Peyer's patch (tissue), 4 donors: ENCODE measurements at regions not wholly inside any gene's neighbourhood (a gene's known extent, or its start where the extent isn't known, plus 50 kb on each side); places are given as distances from the start of the nearest gene placed in this dataset.

Experiments
- DNase-seq, 3 donors: peaks; one replicate each; pipeline ENCODE4 v3.0.0-alpha.2; 2017 to 2019
- H3K27ac ChIP-seq, 4 donors: fragments of 200-600 bp; sonication (generic); one replicate each; pipeline ENCODE4 v1.5.1; 2016 to 2019
- H3K27me3 ChIP-seq, 2 donors: fragments of 200-600 bp; sonication (generic); one replicate each; pipeline ENCODE4 v1.5.1; 2019
- H3K36me3 ChIP-seq, 3 donors: fragments of 200-600 bp; sonication (generic); one replicate each; pipeline ENCODE4 v1.5.1; 2016 to 2019
- H3K4me1 ChIP-seq, 4 donors: fragments of 200-600 bp; sonication (generic); one replicate each; pipeline ENCODE4 v1.5.1; 2016 to 2019
- H3K4me3 ChIP-seq, 4 donors: fragments of 200-600 bp; sonication (generic); 1 replicate in 3 of 4; 2 replicates in 1 of 4; pipeline ENCODE4 v1.5.1; 2016 to 2019; ENCODE audit warnings: mild to moderate bottlenecking in 1 of 4
- H3K9me3 ChIP-seq, 4 donors: fragments of 200-600 bp; sonication (generic); one replicate each; pipeline ENCODE4 v1.5.1; 2016 to 2019; ENCODE audit warnings: mild to moderate bottlenecking in 1 of 4
- POLR2A ChIP-seq, 2 donors: fragments of 450-650 bp; IDR thresholded peaks; one replicate each; pipeline ENCODE4 v1.5.1; 2017; ENCODE audit warnings: antibody characterized with exemption in 2 of 2, mild to moderate bottlenecking in 2 of 2, moderate library complexity in 2 of 2
- TF ChIP-seq, protein P1 (sequence below), 6 experiments: fragments of 450-650 bp in 4 of 6; fragments of 200-600 bp in 2 of 6; sonication (generic) in 1 of 6; IDR thresholded peaks; one replicate each; pipeline ENCODE4 v1.5.1; 2017 to 2019; ENCODE audit warnings: antibody characterized with exemption in 6 of 6, mild to moderate bottlenecking in 3 of 6, moderate library complexity in 1 of 6

DNA sequence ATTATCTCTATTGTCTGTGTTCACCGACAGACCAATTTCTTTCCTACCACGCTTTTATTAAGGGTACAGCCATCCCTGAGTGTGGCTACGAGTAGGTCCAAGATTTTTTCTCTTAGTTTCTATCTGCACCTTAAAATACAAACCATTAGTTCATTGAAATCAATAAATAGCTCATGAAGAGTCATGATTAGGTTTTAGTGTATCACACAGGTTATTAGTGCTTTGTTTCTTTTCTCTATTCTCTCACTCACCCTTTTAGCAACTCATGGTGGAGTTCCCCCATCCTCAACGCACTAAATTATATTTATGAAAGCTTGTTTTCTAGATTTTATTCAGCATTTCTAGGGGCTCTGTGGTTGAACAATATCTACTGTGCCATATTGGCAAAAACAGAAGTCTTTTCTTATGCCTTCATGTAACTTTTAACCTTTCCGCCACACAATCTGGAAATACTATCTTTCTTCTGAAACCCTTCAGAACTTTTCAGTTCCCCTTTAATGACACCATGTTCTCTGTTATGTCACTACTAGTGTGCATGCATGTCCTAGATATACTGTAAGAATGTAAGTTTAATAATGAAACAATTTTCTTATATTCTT is 128.2 kb upstream of the LAMA2 start:
- TF ChIP-seq, protein P1, sequence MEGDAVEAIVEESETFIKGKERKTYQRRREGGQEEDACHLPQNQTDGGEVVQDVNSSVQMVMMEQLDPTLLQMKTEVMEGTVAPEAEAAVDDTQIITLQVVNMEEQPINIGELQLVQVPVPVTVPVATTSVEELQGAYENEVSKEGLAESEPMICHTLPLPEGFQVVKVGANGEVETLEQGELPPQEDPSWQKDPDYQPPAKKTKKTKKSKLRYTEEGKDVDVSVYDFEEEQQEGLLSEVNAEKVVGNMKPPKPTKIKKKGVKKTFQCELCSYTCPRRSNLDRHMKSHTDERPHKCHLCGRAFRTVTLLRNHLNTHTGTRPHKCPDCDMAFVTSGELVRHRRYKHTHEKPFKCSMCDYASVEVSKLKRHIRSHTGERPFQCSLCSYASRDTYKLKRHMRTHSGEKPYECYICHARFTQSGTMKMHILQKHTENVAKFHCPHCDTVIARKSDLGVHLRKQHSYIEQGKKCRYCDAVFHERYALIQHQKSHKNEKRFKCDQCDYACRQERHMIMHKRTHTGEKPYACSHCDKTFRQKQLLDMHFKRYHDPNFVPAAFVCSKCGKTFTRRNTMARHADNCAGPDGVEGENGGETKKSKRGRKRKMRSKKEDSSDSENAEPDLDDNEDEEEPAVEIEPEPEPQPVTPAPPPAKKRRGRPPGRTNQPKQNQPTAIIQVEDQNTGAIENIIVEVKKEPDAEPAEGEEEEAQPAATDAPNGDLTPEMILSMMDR (IDR thresholded peaks at IDR 0.05) = no peak
- no peak for TF ChIP-seq POLR2A (IDR thresholded peaks at IDR 0.05)
- H3K27ac ChIP-seq = no peak overlapping the region
- H3K9me3 ChIP-seq = no peaks in the 10 kb centered on the region
- H3K4me3 ChIP-seq = no peak overlapping the region
- H3K27me3 ChIP-seq = no peaks in the 10 kb centered on the region
- no peak for DNase-seq
- H3K4me1 ChIP-seq = no peaks in the 10 kb centered on the region
- no peaks in the 10 kb centered on the region for H3K36me3 ChIP-seq

DNA sequence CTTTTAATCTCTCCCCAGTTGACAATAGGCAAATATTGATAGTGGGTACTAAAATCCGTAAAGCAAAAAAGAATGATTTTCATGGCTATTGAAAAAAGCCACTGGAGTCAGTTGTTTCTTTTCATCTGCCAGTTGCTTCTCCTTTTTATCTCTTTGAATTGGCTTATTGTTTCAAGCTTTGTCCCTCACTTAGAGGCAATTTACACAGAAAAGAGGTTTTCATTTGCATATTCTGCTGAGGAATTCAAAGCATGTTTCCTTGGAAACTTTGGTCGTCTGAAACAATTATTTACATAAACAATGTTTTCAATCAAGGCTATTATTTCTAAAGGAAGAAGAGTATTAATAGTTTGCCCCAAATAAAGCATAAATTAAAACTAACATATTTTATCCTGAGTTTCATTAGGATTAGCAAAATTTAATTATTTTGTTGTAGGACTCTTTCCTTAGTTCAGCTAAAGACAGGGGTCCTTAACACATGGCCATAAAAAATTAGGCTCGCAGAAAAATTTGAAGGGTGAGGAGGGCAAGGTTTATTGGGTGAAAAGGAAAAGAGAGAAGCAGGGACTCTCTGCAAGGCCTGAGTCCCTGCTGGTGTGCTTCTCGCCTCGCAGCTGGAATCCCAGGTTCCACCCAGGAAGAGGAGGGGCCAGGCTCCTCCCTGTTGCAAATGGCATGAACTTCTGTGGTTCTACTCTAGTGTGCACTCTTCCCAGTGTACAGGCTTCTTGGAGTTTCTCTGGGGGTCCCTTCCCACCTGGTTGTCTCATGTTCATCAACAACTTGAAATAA is 138.8 kb upstream of the LAMA2 start:
- TF ChIP-seq, protein P1 (IDR thresholded peaks at IDR 0.05) = no peak
- no peak for TF ChIP-seq POLR2A (IDR thresholded peaks at IDR 0.05)
- DNase-seq = no peak
- H3K27ac ChIP-seq = no peak overlapping the region
- no peaks in the 10 kb centered on the region for H3K4me1 ChIP-seq
- no peaks in the 10 kb centered on the region for H3K27me3 ChIP-seq
- no peaks in the 10 kb centered on the region for H3K36me3 ChIP-seq
- H3K9me3 ChIP-seq = no peaks in the 10 kb centered on the region
- no peak overlapping the region for H3K4me3 ChIP-seq

DNA sequence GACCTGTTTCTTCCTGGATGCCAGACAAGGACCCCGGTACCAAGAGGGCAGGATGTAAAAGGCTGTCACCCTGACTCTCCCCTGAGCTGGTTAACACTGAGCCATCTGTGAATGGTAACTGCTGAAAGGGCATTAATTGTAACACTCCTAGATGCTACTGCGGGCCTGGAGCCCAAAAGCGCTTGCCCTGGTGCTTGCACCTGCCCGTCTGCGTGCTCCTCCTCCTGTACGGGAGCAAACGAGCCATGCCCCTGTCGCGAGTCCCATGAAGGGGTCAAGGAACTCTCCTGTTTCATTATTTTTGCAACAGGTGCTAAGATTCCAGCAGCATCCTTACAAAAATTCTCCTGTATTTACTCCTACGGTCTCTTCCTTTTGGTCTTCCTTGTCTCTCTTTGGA is 140.0 kb upstream of the LAMA2 start:
- Histone ChIP-seq H3K36me3 (no peaks in the 10 kb centered on the region), H3K4me3 (no peak overlapping the region), H3K27ac (no peak overlapping the region), H3K27me3 (no peaks in the 10 kb centered on the region), H3K4me1 (no peaks in the 10 kb centered on the region), H3K9me3 (no peaks in the 10 kb centered on the region)
- DNase-seq = no peak
- TF ChIP-seq, protein P1 (IDR thresholded peaks at IDR 0.05) = no peak
- TF ChIP-seq POLR2A (IDR thresholded peaks at IDR 0.05) = no peak

DNA sequence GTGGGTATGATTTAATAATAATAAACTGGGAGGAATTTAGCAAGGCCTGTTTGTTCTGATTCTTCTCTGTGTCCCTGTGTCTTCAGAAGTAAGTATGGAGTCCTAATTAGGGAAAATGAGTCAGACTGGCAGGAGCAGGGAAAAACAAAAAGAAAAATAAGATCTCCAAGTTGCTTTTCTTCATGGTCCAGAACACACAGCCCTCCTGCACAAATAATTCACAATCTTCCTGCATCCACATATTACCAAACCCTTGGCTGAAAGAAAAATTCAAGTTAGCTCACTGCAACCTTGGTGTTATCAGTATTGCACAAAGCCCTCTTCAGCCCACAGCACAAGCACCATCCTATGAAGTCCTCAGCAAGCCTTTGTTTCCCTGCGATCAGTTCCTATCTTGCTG is 142.0 kb upstream of the LAMA2 start:
- Histone ChIP-seq H3K4me3 (no peak overlapping the region), H3K36me3 (no peaks in the 10 kb centered on the region), H3K9me3 (no peaks in the 10 kb centered on the region), H3K27ac (no peak overlapping the region), H3K4me1 (no peaks in the 10 kb centered on the region), H3K27me3 (no peaks in the 10 kb centered on the region)
- no peak for TF ChIP-seq POLR2A (IDR thresholded peaks at IDR 0.05)
- TF ChIP-seq, protein P1 (IDR thresholded peaks at IDR 0.05) = no peak
- DNase-seq = no peak

DNA sequence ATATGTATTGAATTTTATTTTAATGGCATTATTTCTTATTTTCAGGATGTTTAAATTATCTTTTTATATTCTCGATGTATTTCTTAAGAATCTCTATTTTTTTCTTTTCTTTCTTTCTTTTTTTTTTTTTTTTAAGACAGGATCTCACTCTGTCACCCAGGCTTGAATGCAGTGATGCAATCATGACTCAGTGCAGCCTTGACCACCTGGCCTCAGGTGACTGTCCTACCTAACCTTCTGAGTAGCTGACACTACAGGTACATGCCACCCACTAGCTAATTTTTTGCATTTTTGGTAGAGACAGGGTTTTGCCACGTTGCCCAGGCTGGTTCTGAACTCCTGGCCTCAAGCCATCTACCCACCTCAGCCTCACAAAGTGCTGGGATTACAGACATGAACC is 143.8 kb upstream of the LAMA2 start:
- no peaks in the 10 kb centered on the region for H3K27me3 ChIP-seq
- no peaks in the 10 kb centered on the region for H3K9me3 ChIP-seq
- H3K27ac ChIP-seq = no peak overlapping the region
- H3K36me3 ChIP-seq = no peaks in the 10 kb centered on the region
- no peak overlapping the region for H3K4me3 ChIP-seq
- DNase-seq = peak in 1 of 3 donors; percentile 56
- no peak for TF ChIP-seq POLR2A (IDR thresholded peaks at IDR 0.05)
- TF ChIP-seq, protein P1 (IDR thresholded peaks at IDR 0.05) = no peak
- H3K4me1 ChIP-seq = no peaks in the 10 kb centered on the region
